Sigmoid colon (tissue), 6 donors: ENCODE measurements at regions not wholly inside any gene's neighbourhood (a gene's known extent, or its start where the extent isn't known, plus 50 kb on each side); places are given as distances from the start of the nearest gene placed in this dataset.

Source experiments
- DNase-seq: peaks from one replicate; pipeline ENCODE4 v3.0.0-alpha.2; 2019
- H3K27ac ChIP-seq, 4 donors: fragments of 200-600 bp; sonication (generic); one replicate each; pipeline ENCODE4 v1.5.1; 2016 to 2019; ENCODE audit warnings: mild to moderate bottlenecking in 1 of 4
- H3K27me3 ChIP-seq, 3 donors: fragments of 200-600 bp; sonication (generic); one replicate each; pipeline ENCODE4 v1.5.1; 2019; ENCODE audit warnings: mild to moderate bottlenecking in 1 of 3
- H3K36me3 ChIP-seq, 4 donors: fragments of 200-600 bp; sonication (generic); one replicate each; pipeline ENCODE4 v1.5.1; 2016 to 2019
- H3K4me1 ChIP-seq, 4 donors: fragments of 200-600 bp; sonication (generic); one replicate each; pipeline ENCODE4 v1.5.1; 2017 to 2019
- H3K4me3 ChIP-seq, 4 donors: fragments of 200-600 bp; sonication (generic); one replicate each; pipeline ENCODE4 v1.5.1; 2017 to 2019; ENCODE audit warnings: mild to moderate bottlenecking in 2 of 4, moderate library complexity in 1 of 4
- H3K9me3 ChIP-seq, 4 donors: fragments of 200-600 bp in 3 of 4; sonication (generic) in 3 of 4; one replicate each; pipeline versions ENCODE4 v1.5.1 to v1.6.1; 2013 to 2019
- EP300 ChIP-seq, 4 donors: sonication (generic); formaldehyde crosslinking; IDR thresholded peaks; one replicate each; pipeline ENCODE4 v1.6.1; 2017; ENCODE audit warnings: antibody characterized with exemption in 4 of 4
- POLR2A ChIP-seq, 2 donors: fragments of 450-650 bp; IDR thresholded peaks; one replicate each; pipeline ENCODE4 v1.6.1; 2016; ENCODE audit warnings: antibody characterized with exemption in 2 of 2, mild to moderate bottlenecking in 2 of 2, moderate library complexity in 2 of 2
- POLR2AphosphoS5 ChIP-seq, 4 donors: sonication (generic); formaldehyde crosslinking; IDR thresholded peaks; one replicate each; pipeline ENCODE4 v1.6.1; 2017; ENCODE audit warnings: antibody characterized with exemption in 4 of 4
- WGBS, 2 donors: extraction: QIAGEN DNeasy Blood & Tissue Kit; methylation state at CpG; one replicate each; pipeline ENCODE4 v1.1.7; 2013; 5-methylcytosine and 5-hydroxymethylcytosine counted together
- intact Hi-C: fragments of 100-400 bp; cut with DNase I; formaldehyde crosslinking; loops from one replicate; pipeline ENCODE4 v1.15.1; 2023
- TF ChIP-seq, protein P1 (sequence below), 4 experiments: fragments of 450-650 bp in 3 of 4; fragments of 200-600 bp in 1 of 4; IDR thresholded peaks; one replicate each; pipeline ENCODE4 v1.5.1; 2016 to 2019; ENCODE audit warnings: antibody characterized with exemption in 4 of 4, mild to moderate bottlenecking in 3 of 4, moderate library complexity in 2 of 4
- donor health status: healthy with polysubstance abuse.
- donor health status: healthy.

DNA sequence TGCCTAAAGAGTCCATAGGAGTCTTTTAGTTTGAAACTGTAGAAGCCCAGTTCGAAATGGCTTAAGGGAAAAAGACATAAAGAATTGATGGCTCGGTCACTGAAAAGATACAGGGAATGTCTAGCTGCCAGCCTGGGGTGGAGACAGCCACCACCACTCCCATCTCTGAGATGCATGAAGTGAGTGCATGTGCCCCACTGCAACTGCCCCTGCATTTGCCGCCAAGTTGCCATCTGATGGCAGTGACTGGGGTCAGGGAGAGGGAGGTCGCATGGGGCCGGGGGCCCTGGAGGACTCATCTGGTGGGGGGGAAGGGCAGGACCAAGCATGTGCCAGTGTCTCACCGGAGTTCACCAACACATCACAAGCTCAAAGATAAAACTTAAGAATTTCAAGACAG, 385.8 kb upstream of the SULF2 start:
- intact Hi-C loops = no loop called here
- peaks cover 0 to 3% (median 1%) of the 10 kb centered on the region in 4 donors for H3K9me3 ChIP-seq
- DNase-seq = no peak

DNA sequence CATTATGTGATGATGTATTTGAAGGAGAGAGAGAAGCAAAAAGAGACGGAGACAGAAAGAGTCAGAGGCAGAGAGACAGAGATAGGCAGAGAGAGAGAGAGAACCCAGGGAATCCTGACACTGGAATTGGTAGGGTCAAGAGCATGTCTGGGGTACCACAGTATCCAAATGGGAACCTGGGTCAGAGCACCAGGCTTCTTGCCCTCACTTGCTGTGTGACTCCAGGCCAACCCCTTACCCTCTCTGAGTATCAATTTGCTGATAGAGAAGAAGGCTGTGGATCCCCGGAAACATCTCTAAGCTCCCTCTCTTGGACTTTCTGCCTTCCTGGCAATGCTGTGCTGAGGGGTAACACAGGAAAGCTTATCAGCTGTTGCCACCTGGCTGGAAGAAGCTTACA, 385.3 kb upstream of the SULF2 start:
- H3K9me3 ChIP-seq = peaks cover 0 to 3% (median 1%) of the 10 kb centered on the region in 4 donors
- H3K27me3 ChIP-seq = no peaks in the 10 kb centered on the region
- DNase-seq = no peak
- H3K4me3 ChIP-seq = no peak overlapping the region
- TF ChIP-seq POLR2AphosphoS5 (IDR thresholded peaks at IDR 0.05) (no peak), EP300 (IDR thresholded peaks at IDR 0.05) (no peak), POLR2A (IDR thresholded peaks at IDR 0.05) (no peak)
- TF ChIP-seq, protein P1, sequence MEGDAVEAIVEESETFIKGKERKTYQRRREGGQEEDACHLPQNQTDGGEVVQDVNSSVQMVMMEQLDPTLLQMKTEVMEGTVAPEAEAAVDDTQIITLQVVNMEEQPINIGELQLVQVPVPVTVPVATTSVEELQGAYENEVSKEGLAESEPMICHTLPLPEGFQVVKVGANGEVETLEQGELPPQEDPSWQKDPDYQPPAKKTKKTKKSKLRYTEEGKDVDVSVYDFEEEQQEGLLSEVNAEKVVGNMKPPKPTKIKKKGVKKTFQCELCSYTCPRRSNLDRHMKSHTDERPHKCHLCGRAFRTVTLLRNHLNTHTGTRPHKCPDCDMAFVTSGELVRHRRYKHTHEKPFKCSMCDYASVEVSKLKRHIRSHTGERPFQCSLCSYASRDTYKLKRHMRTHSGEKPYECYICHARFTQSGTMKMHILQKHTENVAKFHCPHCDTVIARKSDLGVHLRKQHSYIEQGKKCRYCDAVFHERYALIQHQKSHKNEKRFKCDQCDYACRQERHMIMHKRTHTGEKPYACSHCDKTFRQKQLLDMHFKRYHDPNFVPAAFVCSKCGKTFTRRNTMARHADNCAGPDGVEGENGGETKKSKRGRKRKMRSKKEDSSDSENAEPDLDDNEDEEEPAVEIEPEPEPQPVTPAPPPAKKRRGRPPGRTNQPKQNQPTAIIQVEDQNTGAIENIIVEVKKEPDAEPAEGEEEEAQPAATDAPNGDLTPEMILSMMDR (IDR thresholded peaks at IDR 0.05) = no peak
- peaks cover 0 to 9% (median 8%) of the 10 kb centered on the region in 4 donors for H3K4me1 ChIP-seq
- intact Hi-C loops = no loop called here
- no peak overlapping the region for H3K27ac ChIP-seq
- H3K36me3 ChIP-seq = no peaks in the 10 kb centered on the region
- 77 to 84% methylated on average over 2 of the region's 2 CpGs for WGBS, 2 donors

More for the DNA sequence above, 385.8 kb upstream of the SULF2 start:
- H3K4me3 ChIP-seq = no peak overlapping the region
- no peaks in the 10 kb centered on the region for H3K36me3 ChIP-seq
- 86 to 91% methylated on average over 6 of the region's 6 CpGs for WGBS, 2 donors
- no peaks in the 10 kb centered on the region for H3K27me3 ChIP-seq
- H3K27ac ChIP-seq = no peak overlapping the region
- peaks cover 0 to 14% (median 8%) of the 10 kb centered on the region in 4 donors for H3K4me1 ChIP-seq
- TF ChIP-seq POLR2A (IDR thresholded peaks at IDR 0.05) (no peak), POLR2AphosphoS5 (IDR thresholded peaks at IDR 0.05) (no peak), EP300 (IDR thresholded peaks at IDR 0.05) (no peak)
- TF ChIP-seq, protein P1 (IDR thresholded peaks at IDR 0.05) = no peak

DNA sequence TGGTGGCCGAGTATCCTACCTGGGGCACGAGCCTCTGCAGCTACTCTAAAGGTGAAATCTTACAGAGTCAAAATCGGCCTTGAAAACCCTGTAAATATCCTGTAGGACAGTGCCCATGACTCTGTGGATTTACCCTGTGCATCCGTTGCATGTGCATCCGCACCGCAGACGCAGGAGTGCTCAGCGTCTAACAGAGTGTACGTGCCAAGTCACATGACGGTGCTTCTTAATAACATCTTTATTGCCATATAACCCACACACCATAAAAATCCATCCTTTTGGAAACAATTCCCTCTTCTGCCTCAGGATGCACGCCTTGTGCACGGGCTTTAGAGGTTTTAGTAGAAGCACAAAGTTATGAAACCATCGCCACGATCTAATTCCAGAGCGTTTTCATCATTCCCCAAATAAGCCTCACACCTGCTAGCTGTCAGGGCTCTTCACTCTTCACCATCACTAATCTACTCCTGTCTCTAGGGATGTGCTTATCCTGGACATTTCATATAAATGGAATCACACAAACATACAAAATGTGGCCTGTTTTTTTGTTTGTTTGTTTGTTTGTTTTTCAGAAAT, 384.5 kb upstream of the SULF2 start:
- no peak for DNase-seq
- H3K9me3 ChIP-seq = peaks cover 0 to 3% (median 1%) of the 10 kb centered on the region in 4 donors
- intact Hi-C loops = no loop called here
- H3K36me3 ChIP-seq = no peaks in the 10 kb centered on the region
- H3K27ac ChIP-seq = no peak overlapping the region
- WGBS, 2 donors = 21 to 69% methylated on average over 15 of the region's 15 CpGs
- peaks cover 0 to 8% (median 7%) of the 10 kb centered on the region in 4 donors for H3K4me1 ChIP-seq
- no peak overlapping the region for H3K4me3 ChIP-seq
- TF ChIP-seq POLR2A (IDR thresholded peaks at IDR 0.05) = no peak
- no peak for TF ChIP-seq POLR2AphosphoS5 (IDR thresholded peaks at IDR 0.05)
- TF ChIP-seq EP300 (IDR thresholded peaks at IDR 0.05) = no peak
- TF ChIP-seq, protein P1 (IDR thresholded peaks at IDR 0.05) = no peak
- no peaks in the 10 kb centered on the region for H3K27me3 ChIP-seq

DNA sequence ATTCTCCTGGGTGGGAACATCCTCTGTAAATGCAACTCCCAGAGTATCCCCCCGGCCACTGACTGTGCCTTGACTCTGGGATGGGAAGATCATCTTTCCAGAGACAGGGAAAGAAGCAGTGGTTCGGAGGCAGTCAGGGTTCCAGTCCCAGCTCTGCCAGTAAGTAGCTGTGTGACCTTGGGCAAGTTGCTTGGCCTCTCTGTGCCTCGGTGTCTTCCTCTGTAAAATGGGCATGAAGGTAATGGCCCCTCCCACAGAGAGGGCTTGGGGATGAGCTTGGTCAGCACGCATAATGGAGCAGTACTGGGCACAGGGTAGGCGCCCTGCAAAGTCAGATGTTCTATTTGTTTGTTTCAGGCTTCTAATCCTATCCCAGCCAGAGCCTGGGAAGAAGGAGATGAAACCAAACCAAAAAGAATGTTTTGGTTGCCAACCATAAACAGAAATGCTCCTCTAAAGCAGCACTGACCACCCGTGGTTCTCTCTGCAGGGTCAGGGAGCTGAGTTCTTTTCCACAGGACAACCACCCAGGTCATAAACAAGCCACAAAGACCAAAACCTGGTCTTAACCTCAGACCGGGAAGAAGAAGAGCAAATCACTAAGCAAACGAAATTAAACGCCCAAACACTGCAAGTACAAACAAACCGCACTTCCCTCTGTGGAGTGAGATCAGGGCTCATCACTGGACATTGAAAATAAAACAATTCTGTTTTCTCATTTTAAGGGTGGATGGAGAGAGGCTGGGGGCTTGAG, 381.0 kb upstream of the SULF2 start:
- Histone ChIP-seq H3K4me3 (no peak overlapping the region), H3K4me1 (peaks cover 0 to 8% (median 7%) of the 10 kb centered on the region in 4 donors), H3K36me3 (no peaks in the 10 kb centered on the region), H3K9me3 (no peaks in the 10 kb centered on the region), H3K27ac (no peak overlapping the region), H3K27me3 (no peaks in the 10 kb centered on the region)
- intact Hi-C loops = no loop called here
- DNase-seq = no peak
- TF ChIP-seq POLR2A (IDR thresholded peaks at IDR 0.05) (no peak), POLR2AphosphoS5 (IDR thresholded peaks at IDR 0.05) (no peak), EP300 (IDR thresholded peaks at IDR 0.05) (no peak)
- TF ChIP-seq, protein P1 (IDR thresholded peaks at IDR 0.05) = no peak
- 42 to 54% methylated on average over 10 of the region's 10 CpGs for WGBS, 2 donors
